HCT116 (cell line): ENCODE measurements at regions not wholly inside any gene's neighbourhood (a gene's known extent, or its start where the extent isn't known, plus 50 kb on each side); places are given as distances from the start of the nearest gene placed in this dataset.

Experiments
- EGR1 ChIP-seq: IDR thresholded peaks from 2 replicates; pipeline ENCODE4 v1.6.1; 2012; ENCODE audit warnings: low read depth
- ELF1 ChIP-seq: IDR thresholded peaks from 2 replicates; pipeline ENCODE4 v1.6.1; 2012; ENCODE audit warnings: low read depth, borderline replicate concordance
- EZH2 ChIP-seq: fragments of 200-600 bp; sonication (generic); IDR thresholded peaks from 2 replicates; pipeline ENCODE4 v1.6.1; 2017; ENCODE audit warnings: antibody characterized with exemption, mixed run types
- POLR2A ChIP-seq: IDR thresholded peaks from 2 replicates; pipeline ENCODE4 v1.7.0; 2011; ENCODE audit warnings: borderline replicate concordance; ENCODE audit not compliant: insufficient read depth, insufficient read length; ENCODE audit errors: extremely low read depth
- SP1 ChIP-seq: IDR thresholded peaks from 2 replicates; pipeline ENCODE4 v1.6.1; 2012; ENCODE audit warnings: low read depth
- SRF ChIP-seq: IDR thresholded peaks from 2 replicates; pipeline ENCODE4 v1.6.1; 2012; ENCODE audit warnings: low read depth
- ZFX ChIP-seq: fragments of 450-650 bp; IDR thresholded peaks from 2 replicates; pipeline ENCODE4 v1.6.1; 2017
- TF ChIP-seq, protein P1 (sequence below): IDR thresholded peaks from 2 replicates; pipeline ENCODE4 v1.6.1; 2012
- TF ChIP-seq, protein P2 (sequence below), 3 experiments: fragments of 200-600 bp in 1 of 3; sonication (generic) in 1 of 3; IDR thresholded peaks in 2 of 3; conservative IDR thresholded peaks in 1 of 3; 2 replicates each; pipeline ENCODE4 v1.5.1; 2012 to 2017; ENCODE audit warnings: low read depth in 2 of 3, low read length in 2 of 3, antibody characterized with exemption in 1 of 3, borderline replicate concordance in 1 of 3, control low read depth in 1 of 3, mild to moderate bottlenecking in 1 of 3, mixed read lengths in 1 of 3, mixed run types in 1 of 3, moderate library complexity in 1 of 3; ENCODE audit not compliant: insufficient read depth in 1 of 3

- TF ChIP-seq, protein P1, sequence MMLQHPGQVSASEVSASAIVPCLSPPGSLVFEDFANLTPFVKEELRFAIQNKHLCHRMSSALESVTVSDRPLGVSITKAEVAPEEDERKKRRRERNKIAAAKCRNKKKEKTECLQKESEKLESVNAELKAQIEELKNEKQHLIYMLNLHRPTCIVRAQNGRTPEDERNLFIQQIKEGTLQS: no peak
- TF ChIP-seq SRF (no peak), EGR1 (no peak), EZH2 (no peak), SP1 (no peak), ZFX (no peak), ELF1 (no peak), POLR2A (no peak)
- TF ChIP-seq, protein P2, sequence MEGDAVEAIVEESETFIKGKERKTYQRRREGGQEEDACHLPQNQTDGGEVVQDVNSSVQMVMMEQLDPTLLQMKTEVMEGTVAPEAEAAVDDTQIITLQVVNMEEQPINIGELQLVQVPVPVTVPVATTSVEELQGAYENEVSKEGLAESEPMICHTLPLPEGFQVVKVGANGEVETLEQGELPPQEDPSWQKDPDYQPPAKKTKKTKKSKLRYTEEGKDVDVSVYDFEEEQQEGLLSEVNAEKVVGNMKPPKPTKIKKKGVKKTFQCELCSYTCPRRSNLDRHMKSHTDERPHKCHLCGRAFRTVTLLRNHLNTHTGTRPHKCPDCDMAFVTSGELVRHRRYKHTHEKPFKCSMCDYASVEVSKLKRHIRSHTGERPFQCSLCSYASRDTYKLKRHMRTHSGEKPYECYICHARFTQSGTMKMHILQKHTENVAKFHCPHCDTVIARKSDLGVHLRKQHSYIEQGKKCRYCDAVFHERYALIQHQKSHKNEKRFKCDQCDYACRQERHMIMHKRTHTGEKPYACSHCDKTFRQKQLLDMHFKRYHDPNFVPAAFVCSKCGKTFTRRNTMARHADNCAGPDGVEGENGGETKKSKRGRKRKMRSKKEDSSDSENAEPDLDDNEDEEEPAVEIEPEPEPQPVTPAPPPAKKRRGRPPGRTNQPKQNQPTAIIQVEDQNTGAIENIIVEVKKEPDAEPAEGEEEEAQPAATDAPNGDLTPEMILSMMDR (IDR thresholded peaks at IDR 0.05 in 2 of 3, conservative IDR thresholded peaks at IDR 0.05 in 1 of 3; ENCODE audit: borderline replicate concordance in 1 of 3, insufficient read depth in 1 of 3, low read depth in 2 of 3, low read length in 2 of 3): no peak
Observed at GRCh38 chr6:44622555-44622954, 235.0 kb downstream of the CDC5L start.
